ENCODE measurements at regions not wholly inside any gene's neighbourhood (a gene's known extent, or its start where the extent isn't known, plus 50 kb on each side); places are given as distances from the start of the nearest gene placed in this dataset.

- TF ChIP-seq REST (IDR thresholded peaks at IDR 0.05; ENCODE audit: insufficient replicate concordance, low read depth) (no peak), CTCF (IDR thresholded peaks at IDR 0.05; ENCODE audit: insufficient read depth, low read length) (no peak), POLR2AphosphoS5 (IDR thresholded peaks at IDR 0.05; ENCODE audit: low read depth) (no peak)
Observed at GRCh38 chr18:51686590-51686989, 489.1 kb upstream of the MEX3C start.

Data from HL-60 (cell line).